ENCODE measurements at regions not wholly inside any gene's neighbourhood (a gene's known extent, or its start where the extent isn't known, plus 50 kb on each side); places are given as distances from the start of the nearest gene placed in this dataset.

DNA sequence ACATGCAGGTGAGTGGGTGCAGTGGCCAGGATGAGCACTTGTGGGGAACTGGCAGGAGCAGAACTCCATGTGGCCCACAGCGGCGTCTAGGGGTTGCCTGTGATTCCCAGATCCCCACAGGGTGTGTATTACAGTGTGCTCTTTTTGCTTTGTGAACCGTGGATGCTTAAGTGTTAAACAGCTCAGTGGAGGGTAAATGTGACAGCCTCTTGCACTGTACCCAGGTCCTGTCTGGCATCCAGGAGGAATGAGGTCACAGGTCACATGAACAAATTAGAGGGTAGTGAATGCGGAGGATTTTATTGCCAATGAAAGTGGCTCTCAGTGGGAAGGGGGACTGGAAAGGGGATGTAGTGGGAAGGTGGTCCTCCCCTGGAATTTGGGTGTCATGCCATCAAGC is 447.8 kb downstream of the SPRY1 start:
- TF ChIP-seq, protein P1, sequence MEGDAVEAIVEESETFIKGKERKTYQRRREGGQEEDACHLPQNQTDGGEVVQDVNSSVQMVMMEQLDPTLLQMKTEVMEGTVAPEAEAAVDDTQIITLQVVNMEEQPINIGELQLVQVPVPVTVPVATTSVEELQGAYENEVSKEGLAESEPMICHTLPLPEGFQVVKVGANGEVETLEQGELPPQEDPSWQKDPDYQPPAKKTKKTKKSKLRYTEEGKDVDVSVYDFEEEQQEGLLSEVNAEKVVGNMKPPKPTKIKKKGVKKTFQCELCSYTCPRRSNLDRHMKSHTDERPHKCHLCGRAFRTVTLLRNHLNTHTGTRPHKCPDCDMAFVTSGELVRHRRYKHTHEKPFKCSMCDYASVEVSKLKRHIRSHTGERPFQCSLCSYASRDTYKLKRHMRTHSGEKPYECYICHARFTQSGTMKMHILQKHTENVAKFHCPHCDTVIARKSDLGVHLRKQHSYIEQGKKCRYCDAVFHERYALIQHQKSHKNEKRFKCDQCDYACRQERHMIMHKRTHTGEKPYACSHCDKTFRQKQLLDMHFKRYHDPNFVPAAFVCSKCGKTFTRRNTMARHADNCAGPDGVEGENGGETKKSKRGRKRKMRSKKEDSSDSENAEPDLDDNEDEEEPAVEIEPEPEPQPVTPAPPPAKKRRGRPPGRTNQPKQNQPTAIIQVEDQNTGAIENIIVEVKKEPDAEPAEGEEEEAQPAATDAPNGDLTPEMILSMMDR (conservative IDR thresholded peaks at IDR 0.05; ENCODE audit: low read depth, low read length): no peak
- no peak overlapping the region for H3K4me3 ChIP-seq (ENCODE audit: low read length)
- DNase-seq (ENCODE audit: low read depth): no peak

GRCh38 chr4:123846092-123846491 is 449.5 kb downstream of the SPRY1 start:
- H3K4me3 ChIP-seq (ENCODE audit: low read length): no peak overlapping the region
- TF ChIP-seq, protein P1 (conservative IDR thresholded peaks at IDR 0.05; ENCODE audit: low read depth, low read length): no peak
- DNase-seq (ENCODE audit: low read depth): no peak

GRCh38 chr4:123846561-123846960 is 450.0 kb downstream of the SPRY1 start:
- no peak overlapping the region for H3K4me3 ChIP-seq (ENCODE audit: low read length)
- no peak for DNase-seq (ENCODE audit: low read depth)
- TF ChIP-seq, protein P1 (conservative IDR thresholded peaks at IDR 0.05; ENCODE audit: low read depth, low read length): no peak

DNA sequence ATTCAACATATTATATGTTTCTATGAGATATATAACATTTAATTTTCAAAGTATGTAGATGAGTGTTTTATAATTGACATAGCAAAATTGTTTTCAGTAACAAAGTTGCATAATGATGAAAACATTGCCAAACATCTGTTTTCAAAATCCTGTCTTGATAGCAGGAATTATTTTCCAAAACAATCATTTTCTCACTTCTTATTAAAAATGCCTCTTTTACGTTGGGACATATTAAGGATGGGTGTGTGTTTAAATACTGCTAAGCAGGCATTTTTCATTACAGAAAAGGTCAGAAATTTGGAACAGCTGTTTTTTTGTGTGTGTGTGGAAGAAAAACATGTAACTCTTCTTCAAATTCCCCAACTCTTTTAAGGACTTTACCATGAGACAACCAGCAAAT is 452.0 kb downstream of the SPRY1 start:
- no peak overlapping the region for H3K4me3 ChIP-seq (ENCODE audit: low read length)
- DNase-seq (ENCODE audit: low read depth): no peak
- TF ChIP-seq, protein P1 (conservative IDR thresholded peaks at IDR 0.05; ENCODE audit: low read depth, low read length): no peak

DNA sequence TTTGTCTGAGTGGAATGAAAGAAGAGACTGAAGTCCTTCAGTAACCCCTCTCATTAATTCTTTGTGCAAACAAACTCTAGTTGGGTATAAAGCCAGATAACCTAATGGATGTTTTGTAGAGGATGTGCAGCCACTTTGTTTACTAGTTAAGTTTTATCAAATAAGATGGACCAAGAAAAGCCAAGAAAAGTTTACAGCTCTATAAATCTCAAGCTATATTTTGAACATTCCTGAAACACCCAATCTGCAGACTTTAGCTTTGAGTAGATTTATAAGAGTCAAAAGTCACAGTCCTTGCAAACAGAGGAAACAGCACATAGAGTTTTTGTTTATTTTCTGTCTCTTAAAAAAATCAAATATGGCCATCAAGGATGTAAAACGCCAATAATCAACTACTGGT is 452.9 kb downstream of the SPRY1 start:
- DNase-seq (ENCODE audit: low read depth): no peak
- TF ChIP-seq, protein P1 (conservative IDR thresholded peaks at IDR 0.05; ENCODE audit: low read depth, low read length): no peak
- H3K4me3 ChIP-seq (ENCODE audit: low read length): no peak overlapping the region

- no peak overlapping the region for H3K4me3 ChIP-seq (ENCODE audit: low read length)
- DNase-seq (ENCODE audit: low read depth): no peak
- TF ChIP-seq, protein P1 (conservative IDR thresholded peaks at IDR 0.05; ENCODE audit: low read depth, low read length): no peak
These were observed 454.9 kb downstream of the SPRY1 start for GRCh38 chr4:123851521-123851920.

DNA sequence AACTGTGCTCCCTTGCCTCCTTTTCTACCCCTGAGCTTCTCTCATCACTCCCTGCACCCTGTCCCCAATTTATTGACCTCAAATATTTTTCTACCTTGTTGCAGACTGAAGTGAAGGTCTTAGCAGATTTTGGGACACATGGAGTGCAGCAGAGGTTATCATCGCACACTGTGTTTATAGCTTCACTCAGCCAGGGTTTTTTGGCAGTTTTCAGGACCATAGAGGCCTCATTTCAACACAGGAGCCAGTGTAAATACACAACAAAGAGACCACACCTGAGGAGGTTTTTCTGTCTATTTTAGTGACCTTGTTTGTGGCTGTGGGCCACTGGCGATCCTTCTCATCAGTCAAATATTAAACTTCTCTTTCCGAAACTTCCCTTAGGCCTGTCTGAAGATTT is 457.1 kb downstream of the SPRY1 start:
- no peak for DNase-seq (ENCODE audit: low read depth)
- TF ChIP-seq, protein P1 (conservative IDR thresholded peaks at IDR 0.05; ENCODE audit: low read depth, low read length): no peak

More for the DNA sequence above, 457.1 kb downstream of the SPRY1 start:
- no peak overlapping the region for H3K4me3 ChIP-seq (ENCODE audit: low read length)
